ENCODE measurements at regions not wholly inside any gene's neighbourhood (a gene's known extent, or its start where the extent isn't known, plus 50 kb on each side); places are given as distances from the start of the nearest gene placed in this dataset.

GRCh38 chr6:135647521-135647920 lies 150.0 kb upstream of the AHI1 start:
- intact Hi-C loops (cut with micrococcal nuclease): no loop called here

More at GRCh38 chr6:135647521-135647920, 150.0 kb upstream of the AHI1 start:
- H3K4me2 ChIP-seq (replicated peaks; ENCODE audit: low read depth, low read length, poor library complexity, severe bottlenecking): no peak overlapping the region
- Mint-ChIP-seq H3K27me3 (no peaks in the 10 kb centered on the region), H3K9me3 (ENCODE audit: insufficient read depth) (peaks cover 13% of the 10 kb centered on the region), H3K4me1 (peaks cover 18% of the 10 kb centered on the region), H3K27ac (no peak overlapping the region), H3K4me3 (no peak overlapping the region)
- TF ChIP-seq CTCF (IDR thresholded peaks at IDR 0.05): no peak
- no peak for TF ChIP-seq EZH2 (IDR thresholded peaks at IDR 0.05; ENCODE audit: borderline replicate concordance, insufficient read depth, low read depth, low read length, poor library complexity, severe bottlenecking)
- H3K4me1 ChIP-seq (ENCODE audit: control insufficient read depth in 2 of 2, insufficient read depth in 2 of 2, low read length in 2 of 2): peaks cover 7 to 13% of the 10 kb centered on the region in 2 donors
- CTCF ChIA-PET: no interaction called here
- no peaks in the 10 kb centered on the region for H3K79me2 ChIP-seq (ENCODE audit: control insufficient read depth, insufficient read depth, low read length)
- H2AFZ ChIP-seq (ENCODE audit: insufficient read depth, low read depth, low read length, poor library complexity, severe bottlenecking): no peak overlapping the region
- POLR2A ChIA-PET: no interaction called here
- H3K9ac ChIP-seq (ENCODE audit: low read length): no peak overlapping the region
- H3K27me3 ChIP-seq (replicated peaks in 1 of 4; ENCODE audit: control extremely low read depth in 1 of 4, control insufficient read depth in 3 of 4, insufficient read depth in 4 of 4, low read length in 3 of 4): no peaks in the 10 kb centered on the region
- no peak for ATAC-seq (ENCODE audit: low read depth)
- H3K9me3 ChIP-seq (ENCODE audit: control extremely low read depth in 1 of 3, control insufficient read depth in 2 of 3, insufficient read depth in 1 of 3, low read length in 2 of 3): peaks cover 0 to 12% (median 0%) of the 10 kb centered on the region in 3 donors
- H3K4me3 ChIP-seq (ENCODE audit: control extremely low read depth in 1 of 5, extremely low read depth in 1 of 5, insufficient read depth in 1 of 5, low read depth in 2 of 5, low read length in 4 of 5): no peak overlapping the region
- DNase-seq: no peak
- no peak overlapping the region for H3K27ac ChIP-seq (ENCODE audit: low read length in 2 of 2)
- H3K36me3 ChIP-seq (replicated peaks in 1 of 2; ENCODE audit: control extremely low read depth in 1 of 2, control insufficient read depth in 1 of 2, extremely low read depth in 1 of 2, insufficient read depth in 2 of 2, low read length in 1 of 2): no peaks in the 10 kb centered on the region
- no peaks in the 10 kb centered on the region for H4K20me1 ChIP-seq (ENCODE audit: control insufficient read depth, insufficient read depth, low read length, poor library complexity, severe bottlenecking)

All from B cell (primary cell).